BLaER1 (cell line): ENCODE measurements at regions not wholly inside any gene's neighbourhood (a gene's known extent, or its start where the extent isn't known, plus 50 kb on each side); places are given as distances from the start of the nearest gene placed in this dataset.

Experiments used
- H3K27ac ChIP-seq: shearing (Covaris generic); formaldehyde crosslinking; 2 replicates; pipeline ENCODE4 v1.8.1; 2022
- H3K27me3 ChIP-seq: shearing (Covaris generic); formaldehyde crosslinking; 2 replicates; pipeline ENCODE4 v1.8.1; 2022
- H3K36me3 ChIP-seq: shearing (Covaris generic); formaldehyde crosslinking; 2 replicates; pipeline ENCODE4 v1.8.1; 2022
- H3K4me1 ChIP-seq: shearing (Covaris generic); formaldehyde crosslinking; 2 replicates; pipeline ENCODE4 v1.8.1; 2022
- H3K4me2 ChIP-seq: shearing (Covaris generic); formaldehyde crosslinking; 2 replicates; pipeline ENCODE4 v1.8.1; 2022
- H3K4me3 ChIP-seq: shearing (Covaris generic); formaldehyde crosslinking; 2 replicates; pipeline ENCODE4 v1.8.1; 2022
- H3K9ac ChIP-seq: shearing (Covaris generic); formaldehyde crosslinking; 2 replicates; pipeline ENCODE4 v1.8.1; 2022
- H3K9me3 ChIP-seq: shearing (Covaris generic); formaldehyde crosslinking; 2 replicates; pipeline ENCODE4 v1.8.1; 2022
- H4K20me1 ChIP-seq: shearing (Covaris generic); formaldehyde crosslinking; 2 replicates; pipeline ENCODE4 v1.8.1; 2022
- Cebpa-rat ChIP-seq: shearing (Covaris generic); IDR thresholded peaks from 2 replicates; pipeline ENCODE4 v1.8.1; 2022

DNA sequence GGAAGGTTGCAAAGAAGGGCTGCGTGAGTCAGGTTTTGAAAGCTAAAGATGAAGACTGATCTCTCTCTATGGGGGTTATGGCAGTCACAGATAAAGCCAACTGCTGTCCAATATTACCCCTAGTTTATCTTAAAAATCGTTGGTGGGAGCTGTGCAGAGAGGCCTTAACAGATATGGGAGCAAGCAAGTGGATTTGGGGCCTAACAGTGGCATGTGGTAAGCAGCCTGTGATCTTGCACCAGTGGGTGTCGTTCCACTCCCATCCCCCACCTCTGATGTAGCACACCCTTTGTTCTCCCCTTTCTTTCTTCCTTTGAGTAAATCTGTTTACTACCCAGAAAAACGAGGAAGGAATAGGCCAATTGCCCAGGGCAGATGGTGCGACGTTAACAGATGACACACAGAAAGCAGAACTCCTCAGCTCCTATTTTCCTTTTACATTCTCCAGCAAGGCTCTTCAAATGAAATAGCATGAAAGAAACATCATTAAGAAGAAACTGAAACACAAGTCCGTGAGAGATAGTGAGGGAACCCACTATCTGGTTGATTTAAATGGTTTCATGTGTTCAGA, 274.1 kb upstream of the CITED2 start:
- Histone ChIP-seq H3K9ac (no peak overlapping the region), H3K9me3 (no peaks in the 10 kb centered on the region), H3K36me3 (no peaks in the 10 kb centered on the region), H3K4me2 (no peak overlapping the region), H3K27me3 (no peaks in the 10 kb centered on the region), H4K20me1 (no peaks in the 10 kb centered on the region), H3K4me3 (no peak overlapping the region), H3K27ac (no peak overlapping the region), H3K4me1 (no peaks in the 10 kb centered on the region)
- no peak for TF ChIP-seq Cebpa-rat

- Histone ChIP-seq H3K4me2 (no peak overlapping the region), H3K27ac (no peak overlapping the region), H3K9ac (no peak overlapping the region), H3K4me3 (no peak overlapping the region), H3K27me3 (no peaks in the 10 kb centered on the region), H3K4me1 (no peaks in the 10 kb centered on the region), H4K20me1 (no peaks in the 10 kb centered on the region), H3K9me3 (no peaks in the 10 kb centered on the region), H3K36me3 (no peaks in the 10 kb centered on the region)
- no peak for TF ChIP-seq Cebpa-rat
Measured at GRCh38 chr6:139647841-139648240, 273.4 kb upstream of the CITED2 start.

- Histone ChIP-seq H3K4me3 (no peak overlapping the region), H3K4me2 (no peak overlapping the region), H3K9me3 (no peaks in the 10 kb centered on the region), H3K4me1 (no peaks in the 10 kb centered on the region), H3K36me3 (no peaks in the 10 kb centered on the region), H3K27me3 (no peaks in the 10 kb centered on the region), H3K9ac (no peak overlapping the region), H3K27ac (no peak overlapping the region), H4K20me1 (no peaks in the 10 kb centered on the region)
- no peak for TF ChIP-seq Cebpa-rat
Measured at GRCh38 chr6:139647016-139647415, 272.6 kb upstream of the CITED2 start.

DNA sequence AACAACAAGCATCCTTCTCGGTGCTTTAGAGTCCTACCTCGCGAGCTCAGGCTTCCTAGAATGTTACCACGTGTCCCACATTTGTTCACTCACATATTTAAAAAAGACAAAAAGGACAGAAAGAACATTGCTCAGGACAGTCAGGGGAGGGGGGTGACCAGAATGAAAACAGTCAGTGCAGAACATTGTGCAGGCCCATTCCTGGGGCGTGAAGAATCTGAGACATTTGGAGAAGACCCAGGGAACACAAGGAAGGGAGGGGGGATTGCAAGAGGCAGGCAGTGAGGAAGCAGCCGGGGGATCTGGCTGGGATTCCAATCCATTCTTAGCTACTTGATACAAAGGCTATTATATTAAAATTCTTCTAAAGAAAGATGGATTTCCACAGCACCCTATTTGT, 270.4 kb upstream of the CITED2 start:
- Histone ChIP-seq H3K4me3 (no peak overlapping the region), H3K4me2 (no peak overlapping the region), H4K20me1 (no peaks in the 10 kb centered on the region), H3K4me1 (peaks cover 18% of the 10 kb centered on the region), H3K27me3 (no peaks in the 10 kb centered on the region), H3K36me3 (no peaks in the 10 kb centered on the region), H3K27ac (no peak overlapping the region), H3K9me3 (no peaks in the 10 kb centered on the region), H3K9ac (no peak overlapping the region)
- no peak for TF ChIP-seq Cebpa-rat

- Histone ChIP-seq H3K4me2 (no peak overlapping the region), H3K4me1 (peaks cover 21% of the 10 kb centered on the region), H3K27me3 (no peaks in the 10 kb centered on the region), H3K27ac (no peak overlapping the region), H3K36me3 (no peaks in the 10 kb centered on the region), H3K4me3 (no peak overlapping the region), H3K9me3 (no peaks in the 10 kb centered on the region), H3K9ac (no peak overlapping the region), H4K20me1 (no peaks in the 10 kb centered on the region)
- TF ChIP-seq Cebpa-rat = no peak
Measured at GRCh38 chr6:139643986-139644385, 269.5 kb upstream of the CITED2 start.

- Histone ChIP-seq H3K4me1 (peaks cover 21% of the 10 kb centered on the region), H4K20me1 (no peaks in the 10 kb centered on the region), H3K36me3 (no peaks in the 10 kb centered on the region), H3K9ac (no peak overlapping the region), H3K27me3 (no peaks in the 10 kb centered on the region), H3K27ac (no peak overlapping the region), H3K9me3 (no peaks in the 10 kb centered on the region), H3K4me3 (no peak overlapping the region), H3K4me2 (no peak overlapping the region)
- TF ChIP-seq Cebpa-rat = no peak
Measured at GRCh38 chr6:139642346-139642745, 267.9 kb upstream of the CITED2 start.

GRCh38 chr6:139641376-139641775, 266.9 kb upstream of the CITED2 start:
- Histone ChIP-seq H3K4me2 (peak overlapping the region; percentile 60), H3K9me3 (no peaks in the 10 kb centered on the region), H3K4me3 (no peak overlapping the region), H3K9ac (no peak overlapping the region), H3K4me1 (peaks cover 21% of the 10 kb centered on the region), H3K36me3 (no peaks in the 10 kb centered on the region), H3K27ac (no peak overlapping the region), H4K20me1 (no peaks in the 10 kb centered on the region), H3K27me3 (no peaks in the 10 kb centered on the region)
- TF ChIP-seq Cebpa-rat = no peak

DNA sequence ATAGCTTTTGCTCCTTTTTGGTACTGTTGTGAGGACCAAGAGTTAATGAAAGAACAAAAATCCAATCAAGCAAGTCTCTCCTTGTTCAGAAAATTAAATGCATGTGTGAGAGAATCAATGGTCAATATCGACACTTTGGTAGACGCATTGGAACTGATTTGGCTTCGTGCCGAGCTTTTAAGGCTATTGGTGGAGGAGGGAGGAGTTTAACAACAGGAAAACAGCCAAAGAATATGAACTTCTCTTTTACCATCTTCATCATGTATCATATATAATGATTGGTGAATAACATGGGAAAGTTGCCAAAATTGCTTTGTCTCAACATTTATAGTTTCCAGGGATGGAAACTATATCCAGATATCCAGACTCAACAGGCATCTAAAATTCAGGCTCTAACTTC, 266.5 kb upstream of the CITED2 start:
- Histone ChIP-seq H3K4me2 (peak overlapping the region; percentile 60), H4K20me1 (no peaks in the 10 kb centered on the region), H3K27ac (no peak overlapping the region), H3K4me1 (peaks cover 21% of the 10 kb centered on the region), H3K27me3 (no peaks in the 10 kb centered on the region), H3K9me3 (no peaks in the 10 kb centered on the region), H3K4me3 (no peak overlapping the region), H3K36me3 (no peaks in the 10 kb centered on the region), H3K9ac (no peak overlapping the region)
- no peak for TF ChIP-seq Cebpa-rat

- H3K36me3 ChIP-seq = no peaks in the 10 kb centered on the region
- no peak overlapping the region for H3K27ac ChIP-seq
- peaks cover 21% of the 10 kb centered on the region for H3K4me1 ChIP-seq
- H3K9me3 ChIP-seq = no peaks in the 10 kb centered on the region
- H3K4me2 ChIP-seq = peak overlapping the region; percentile 60
- no peak overlapping the region for H3K4me3 ChIP-seq
- no peak for TF ChIP-seq Cebpa-rat
- no peaks in the 10 kb centered on the region for H4K20me1 ChIP-seq
- no peak overlapping the region for H3K9ac ChIP-seq
- no peaks in the 10 kb centered on the region for H3K27me3 ChIP-seq
Measured at GRCh38 chr6:139640448-139640847, 266.0 kb upstream of the CITED2 start.

DNA sequence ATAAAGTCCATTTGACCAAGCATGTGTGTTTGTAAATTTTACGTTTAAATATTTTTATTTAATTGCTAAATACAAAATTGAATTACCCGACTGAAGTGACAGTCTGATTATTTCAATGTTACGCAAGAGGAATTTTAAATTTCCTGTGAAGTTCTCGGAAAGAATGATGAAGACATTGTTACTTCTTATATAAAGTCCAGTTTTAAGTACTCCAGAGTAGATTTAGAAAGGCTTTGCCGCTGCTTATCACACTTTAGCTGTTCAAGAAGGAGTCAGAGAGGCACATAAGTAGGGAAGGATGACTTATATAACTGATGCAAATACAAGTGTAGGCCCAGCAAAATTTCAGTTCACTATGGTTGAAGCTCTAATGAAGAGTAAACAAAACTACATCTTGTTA, 265.1 kb upstream of the CITED2 start:
- H3K36me3 ChIP-seq = no peaks in the 10 kb centered on the region
- H3K9ac ChIP-seq = no peak overlapping the region
- H3K4me3 ChIP-seq = no peak overlapping the region
- peak overlapping the region; percentile 60 for H3K4me2 ChIP-seq
- no peak for TF ChIP-seq Cebpa-rat
- no peaks in the 10 kb centered on the region for H3K27me3 ChIP-seq
- H3K27ac ChIP-seq = no peak overlapping the region
- H3K9me3 ChIP-seq = no peaks in the 10 kb centered on the region
- H3K4me1 ChIP-seq = peaks cover 21% of the 10 kb centered on the region
- no peaks in the 10 kb centered on the region for H4K20me1 ChIP-seq
